ENCODE measurements at regions not wholly inside any gene's neighbourhood (a gene's known extent, or its start where the extent isn't known, plus 50 kb on each side); places are given as distances from the start of the nearest gene placed in this dataset.

- DNase-seq: no peak
- Histone ChIP-seq H3K9me3 (replicated peaks) (no peaks in the 10 kb centered on the region), H3K27ac (no peak overlapping the region), H3K4me3 (no peak overlapping the region), H3K27me3 (no peaks in the 10 kb centered on the region), H3K4me1 (no peaks in the 10 kb centered on the region), H3K36me3 (no peaks in the 10 kb centered on the region)
Observed at GRCh38 chr21:41048623-41049022, 119.3 kb upstream of the BACE2 start.

GRCh38 chr21:41052820-41053555 is 115.0 kb upstream of the BACE2 start:
- no peak overlapping the region for H3K4me3 ChIP-seq
- no peaks in the 10 kb centered on the region for H3K9me3 ChIP-seq (replicated peaks)
- no peaks in the 10 kb centered on the region for H3K27me3 ChIP-seq
- H3K36me3 ChIP-seq: no peaks in the 10 kb centered on the region
- no peak overlapping the region for H3K27ac ChIP-seq
- no peak for DNase-seq
- H3K4me1 ChIP-seq: no peaks in the 10 kb centered on the region

- H3K36me3 ChIP-seq: no peaks in the 10 kb centered on the region
- DNase-seq: no peak
Observed at GRCh38 chr21:41054018-41054578, 113.9 kb upstream of the BACE2 start.

GRCh38 chr21:41055266-41055665 is 112.7 kb upstream of the BACE2 start:
- H3K27ac ChIP-seq: no peak overlapping the region
- no peaks in the 10 kb centered on the region for H3K27me3 ChIP-seq
- H3K4me1 ChIP-seq: no peaks in the 10 kb centered on the region
- no peaks in the 10 kb centered on the region for H3K9me3 ChIP-seq (replicated peaks)
- no peak overlapping the region for H3K4me3 ChIP-seq
- DNase-seq: no peak
- no peaks in the 10 kb centered on the region for H3K36me3 ChIP-seq

More at GRCh38 chr21:41054018-41054578, 113.9 kb upstream of the BACE2 start:
- H3K4me3 ChIP-seq: no peak overlapping the region
- no peaks in the 10 kb centered on the region for H3K4me1 ChIP-seq
- H3K9me3 ChIP-seq (replicated peaks): no peaks in the 10 kb centered on the region
- H3K27ac ChIP-seq: no peak overlapping the region
- H3K27me3 ChIP-seq: no peaks in the 10 kb centered on the region

GRCh38 chr21:41059871-41060270 is 108.1 kb upstream of the BACE2 start:
- Histone ChIP-seq H3K9me3 (replicated peaks) (no peaks in the 10 kb centered on the region), H3K27me3 (no peaks in the 10 kb centered on the region; the same call in 1 of the 2 replicates), H3K4me1 (no peaks in the 10 kb centered on the region), H3K36me3 (no peaks in the 10 kb centered on the region), H3K27ac (no peak overlapping the region), H3K4me3 (no peak overlapping the region)
- DNase-seq: no peak

- no peak for DNase-seq
Observed at GRCh38 chr21:41061701-41062100, 106.3 kb upstream of the BACE2 start.

GRCh38 chr21:41064334-41064791 is 103.6 kb upstream of the BACE2 start:
- no peak for DNase-seq
- no peaks in the 10 kb centered on the region for H3K9me3 ChIP-seq (replicated peaks)
- no peak overlapping the region for H3K27ac ChIP-seq
- no peaks in the 10 kb centered on the region for H3K4me1 ChIP-seq
- H3K36me3 ChIP-seq: no peaks in the 10 kb centered on the region
- H3K27me3 ChIP-seq: no peaks in the 10 kb centered on the region; the same call in 1 of the 2 replicates
- H3K4me3 ChIP-seq: no peak overlapping the region

More at GRCh38 chr21:41061701-41062100, 106.3 kb upstream of the BACE2 start:
- no peak overlapping the region for H3K27ac ChIP-seq
- no peaks in the 10 kb centered on the region for H3K4me1 ChIP-seq
- no peaks in the 10 kb centered on the region for H3K9me3 ChIP-seq (replicated peaks)
- no peaks in the 10 kb centered on the region for H3K36me3 ChIP-seq
- no peak overlapping the region for H3K4me3 ChIP-seq
- H3K27me3 ChIP-seq: no peaks in the 10 kb centered on the region; the same call in 1 of the 2 replicates

- Histone ChIP-seq H3K36me3 (no peaks in the 10 kb centered on the region), H3K27me3 (no peaks in the 10 kb centered on the region; the same call in 1 of the 2 replicates), H3K4me3 (no peak overlapping the region), H3K4me1 (no peaks in the 10 kb centered on the region), H3K9me3 (replicated peaks) (no peaks in the 10 kb centered on the region), H3K27ac (no peak overlapping the region)
- DNase-seq: no peak
Observed at GRCh38 chr21:41064951-41065350, 103.0 kb upstream of the BACE2 start.

- Histone ChIP-seq H3K27me3 (no peaks in the 10 kb centered on the region; the same call in 1 of the 2 replicates), H3K36me3 (no peaks in the 10 kb centered on the region)
- DNase-seq: no peak
Observed at GRCh38 chr21:41065539-41065938, 102.4 kb upstream of the BACE2 start.

GRCh38 chr21:41066086-41066938 is 101.6 kb upstream of the BACE2 start:
- no peak overlapping the region for H3K27ac ChIP-seq
- no peak for DNase-seq
- H3K36me3 ChIP-seq: no peaks in the 10 kb centered on the region
- H3K9me3 ChIP-seq (replicated peaks): no peaks in the 10 kb centered on the region
- H3K4me3 ChIP-seq: no peak overlapping the region
- H3K27me3 ChIP-seq: no peaks in the 10 kb centered on the region
- H3K4me1 ChIP-seq: no peaks in the 10 kb centered on the region

More at GRCh38 chr21:41065539-41065938, 102.4 kb upstream of the BACE2 start:
- no peaks in the 10 kb centered on the region for H3K4me1 ChIP-seq
- no peak overlapping the region for H3K4me3 ChIP-seq
- H3K9me3 ChIP-seq (replicated peaks): no peaks in the 10 kb centered on the region
- no peak overlapping the region for H3K27ac ChIP-seq

- no peak for DNase-seq
- H3K4me1 ChIP-seq: no peaks in the 10 kb centered on the region
- H3K9me3 ChIP-seq (replicated peaks): no peaks in the 10 kb centered on the region
- H3K27ac ChIP-seq: no peak overlapping the region
- no peak overlapping the region for H3K4me3 ChIP-seq
- H3K36me3 ChIP-seq: no peaks in the 10 kb centered on the region
- no peaks in the 10 kb centered on the region for H3K27me3 ChIP-seq
Observed at GRCh38 chr21:41067709-41068108, 100.3 kb upstream of the BACE2 start.

- Histone ChIP-seq H3K27ac (no peak overlapping the region), H3K4me1 (no peaks in the 10 kb centered on the region), H3K4me3 (no peak overlapping the region), H3K9me3 (replicated peaks) (no peaks in the 10 kb centered on the region), H3K36me3 (no peaks in the 10 kb centered on the region), H3K27me3 (no peaks in the 10 kb centered on the region)
- DNase-seq: no peak
Observed at GRCh38 chr21:41068496-41068895, 99.5 kb upstream of the BACE2 start.

- no peak overlapping the region for H3K27ac ChIP-seq
- no peak overlapping the region for H3K4me3 ChIP-seq
- no peaks in the 10 kb centered on the region for H3K36me3 ChIP-seq
- no peaks in the 10 kb centered on the region for H3K4me1 ChIP-seq
- no peaks in the 10 kb centered on the region for H3K9me3 ChIP-seq (replicated peaks)
- H3K27me3 ChIP-seq: no peaks in the 10 kb centered on the region
- DNase-seq: peak; percentile 51 to 62
Observed at GRCh38 chr21:41068967-41069642, 98.9 kb upstream of the BACE2 start.

- no peak for DNase-seq
- no peaks in the 10 kb centered on the region for H3K27me3 ChIP-seq
- no peaks in the 10 kb centered on the region for H3K4me1 ChIP-seq
Observed at GRCh38 chr21:41070284-41070683, 97.7 kb upstream of the BACE2 start.

More at GRCh38 chr21:41070284-41070683, 97.7 kb upstream of the BACE2 start:
- H3K9me3 ChIP-seq (replicated peaks): no peaks in the 10 kb centered on the region
- no peak overlapping the region for H3K27ac ChIP-seq
- no peaks in the 10 kb centered on the region for H3K36me3 ChIP-seq
- no peak overlapping the region for H3K4me3 ChIP-seq

Measured in SJCRH30 (cell line).